HG03139 (cell line): ENCODE measurements at regions not wholly inside any gene's neighbourhood (a gene's known extent, or its start where the extent isn't known, plus 50 kb on each side); places are given as distances from the start of the nearest gene placed in this dataset.
"Not testable (repeated sequence)": the region's sequence is repeated elsewhere in the genome, so short reads cannot be mapped to it uniquely, and the experiment has no call there.

Experiments used
- ATAC-seq: cut with Tn5 transposase; IDR thresholded peaks from one replicate; pipeline ENCODE4 v1.9.1; 2021; ENCODE audit not compliant: unreplicated experiment

- not testable (repeated sequence) for ATAC-seq
These were observed 125.2 kb downstream of the UNC93B1 start for GRCh38 chr11:67878666-67879065.

- ATAC-seq: not testable (repeated sequence)
These were observed 126.6 kb downstream of the UNC93B1 start for GRCh38 chr11:67877316-67877715.

GRCh38 chr11:67873223-67873622 lies 130.7 kb downstream of the UNC93B1 start:
- ATAC-seq: not testable (repeated sequence)

GRCh38 chr11:67871168-67871567 lies 132.7 kb downstream of the UNC93B1 start:
- ATAC-seq: not testable (repeated sequence)

GRCh38 chr11:67862896-67863295 lies 141.0 kb downstream of the UNC93B1 start:
- ATAC-seq: not testable (repeated sequence)

- not testable (repeated sequence) for ATAC-seq
These were observed 144.3 kb downstream of the UNC93B1 start for GRCh38 chr11:67859513-67860161.

GRCh38 chr11:67850747-67851146 lies 153.2 kb downstream of the UNC93B1 start:
- not testable (repeated sequence) for ATAC-seq

- ATAC-seq: not testable (repeated sequence)
These were observed 154.1 kb downstream of the UNC93B1 start for GRCh38 chr11:67849766-67850165.

- ATAC-seq: not testable (repeated sequence)
These were observed 155.7 kb downstream of the UNC93B1 start for GRCh38 chr11:67847896-67848875.

GRCh38 chr11:67846303-67846702 lies 157.6 kb downstream of the UNC93B1 start:
- ATAC-seq: not testable (repeated sequence)

GRCh38 chr11:67845296-67845695 lies 158.6 kb downstream of the UNC93B1 start:
- not testable (repeated sequence) for ATAC-seq

GRCh38 chr11:67840599-67840998 lies 163.3 kb downstream of the UNC93B1 start:
- ATAC-seq: not testable (repeated sequence)

GRCh38 chr11:67830152-67830551 lies 155.7 kb upstream of the ALDH3B2 start:
- ATAC-seq: not testable (repeated sequence)

GRCh38 chr11:67826951-67827296 lies 152.5 kb upstream of the ALDH3B2 start:
- not testable (repeated sequence) for ATAC-seq

GRCh38 chr11:67826028-67826950 lies 151.9 kb upstream of the ALDH3B2 start:
- ATAC-seq: not testable (repeated sequence)

GRCh38 chr11:67824861-67825260 lies 150.4 kb upstream of the ALDH3B2 start:
- not testable (repeated sequence) for ATAC-seq

GRCh38 chr11:67820081-67820480 lies 145.7 kb upstream of the ALDH3B2 start:
- no peak for ATAC-seq

- ATAC-seq: not testable (repeated sequence)
These were observed 143.1 kb upstream of the ALDH3B2 start for GRCh38 chr11:67817558-67817957.

GRCh38 chr11:67809301-67809700 lies 134.9 kb upstream of the ALDH3B2 start:
- ATAC-seq: not testable (repeated sequence)

GRCh38 chr11:67807896-67808295 lies 133.5 kb upstream of the ALDH3B2 start:
- not testable (repeated sequence) for ATAC-seq
